H54 (cell line): ENCODE measurements at regions not wholly inside any gene's neighbourhood (a gene's known extent, or its start where the extent isn't known, plus 50 kb on each side); places are given as distances from the start of the nearest gene placed in this dataset.
A peak's percentile ranks its signal among the peaks of the same experiment; 100 is the strongest.
"Not testable (repeated sequence)": the region's sequence is repeated elsewhere in the genome, so short reads cannot be mapped to it uniquely, and the experiment has no call there.

Experiments used
- DNase-seq: peaks from one replicate; pipeline ENCODE4 v3.0.0; 2011; ENCODE audit warnings: low spot score, mixed read lengths; ENCODE audit not compliant: insufficient read length
- FAIRE-seq: peaks from 3 replicates; lab custom pipeline; 2011; peaks lifted over from hg19 to GRCh38; lab: Jason Lieb, UNC
- POLR2A ChIP-seq: IDR thresholded peaks from 2 replicates; pipeline ENCODE4 v1.6.1; 2011; ENCODE audit warnings: low read depth, mild to moderate bottlenecking, low read length

GRCh38 chr7:138169441-138169851, 93.2 kb downstream of the AKR1D1 start:
- no peak for TF ChIP-seq POLR2A
- DNase-seq (no peak), FAIRE-seq (no peak)

DNA sequence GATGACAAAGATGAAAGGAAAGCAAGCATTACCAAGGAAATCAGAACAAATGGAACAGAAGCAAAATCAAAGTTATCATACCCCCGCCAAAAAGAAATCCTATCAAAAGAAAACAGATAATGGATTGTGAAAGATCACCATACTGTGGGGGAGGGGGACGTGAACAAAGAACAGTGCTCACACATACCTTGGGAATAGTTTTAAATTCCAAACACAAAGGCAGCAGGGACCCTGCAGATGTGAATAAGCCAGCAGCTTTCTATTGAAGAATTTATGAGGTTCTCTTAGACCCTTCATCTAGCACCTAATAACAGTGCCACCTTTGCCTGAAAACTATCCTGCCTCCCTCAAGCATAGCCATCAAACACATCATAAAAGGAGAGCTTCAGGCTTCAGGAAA, 94.0 kb downstream of the AKR1D1 start:
- DNase-seq (no peak), FAIRE-seq (no peak)
- no peak for TF ChIP-seq POLR2A

- FAIRE-seq, result no peak
- no peak for DNase-seq
- no peak for TF ChIP-seq POLR2A
These were observed 94.9 kb downstream of the AKR1D1 start for GRCh38 chr7:138170959-138171703.

DNA sequence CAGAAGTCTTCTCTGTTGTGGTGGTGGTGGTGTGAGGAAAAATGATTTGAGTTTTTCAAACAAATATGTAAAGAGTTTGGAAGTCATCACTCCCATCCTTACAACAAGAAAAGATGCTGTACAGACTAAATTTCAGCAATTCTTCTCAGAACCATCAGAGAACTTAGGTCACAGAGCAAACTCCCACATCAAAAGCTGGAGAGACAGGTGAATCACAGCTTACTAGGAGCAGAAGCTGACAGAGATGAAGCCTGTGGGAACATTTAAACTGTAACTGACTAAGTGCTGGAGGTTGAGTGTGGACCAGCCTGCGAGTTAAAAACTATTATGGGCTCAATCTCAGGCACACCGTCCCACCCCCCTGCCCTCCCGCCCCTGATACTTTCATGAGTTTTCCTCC, 97.3 kb downstream of the AKR1D1 start:
- DNase-seq (no peak), FAIRE-seq (no peak)
- no peak for TF ChIP-seq POLR2A

GRCh38 chr7:138176060-138176459, 99.8 kb downstream of the AKR1D1 start:
- DNase-seq, result no peak
- no peak for FAIRE-seq
- TF ChIP-seq POLR2A, result no peak

DNA sequence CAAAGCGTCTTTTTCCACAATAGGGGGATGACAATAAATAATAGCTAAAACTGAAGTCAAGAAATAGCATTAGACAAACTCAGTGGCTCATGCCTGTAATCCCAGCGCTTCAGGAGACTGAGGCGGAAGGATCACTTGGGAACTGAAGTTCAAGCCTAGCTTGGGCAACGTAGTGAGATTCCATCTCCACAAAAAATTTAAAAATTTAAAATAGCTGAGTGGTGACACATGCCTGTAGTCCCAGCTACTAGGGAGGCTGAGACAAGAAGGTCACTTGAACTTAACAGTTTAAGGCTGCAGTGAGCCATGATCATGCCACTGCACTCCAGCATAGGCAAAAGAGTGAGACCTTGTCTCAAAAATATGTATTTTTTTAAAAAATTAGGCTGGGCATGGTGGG, 107.9 kb downstream of the AKR1D1 start:
- FAIRE-seq, result no peak
- no peak for TF ChIP-seq POLR2A

GRCh38 chr7:138185132-138185908, 109.1 kb downstream of the AKR1D1 start:
- FAIRE-seq (no peak), DNase-seq (no peak)
- TF ChIP-seq POLR2A, result no peak

More for the DNA sequence above, 107.9 kb downstream of the AKR1D1 start:
- DNase-seq, result no peak

- no peak for FAIRE-seq
- no peak for TF ChIP-seq POLR2A
- DNase-seq, result peak; percentile 23
These were observed 110.7 kb downstream of the AKR1D1 start for GRCh38 chr7:138186951-138187351.

DNA sequence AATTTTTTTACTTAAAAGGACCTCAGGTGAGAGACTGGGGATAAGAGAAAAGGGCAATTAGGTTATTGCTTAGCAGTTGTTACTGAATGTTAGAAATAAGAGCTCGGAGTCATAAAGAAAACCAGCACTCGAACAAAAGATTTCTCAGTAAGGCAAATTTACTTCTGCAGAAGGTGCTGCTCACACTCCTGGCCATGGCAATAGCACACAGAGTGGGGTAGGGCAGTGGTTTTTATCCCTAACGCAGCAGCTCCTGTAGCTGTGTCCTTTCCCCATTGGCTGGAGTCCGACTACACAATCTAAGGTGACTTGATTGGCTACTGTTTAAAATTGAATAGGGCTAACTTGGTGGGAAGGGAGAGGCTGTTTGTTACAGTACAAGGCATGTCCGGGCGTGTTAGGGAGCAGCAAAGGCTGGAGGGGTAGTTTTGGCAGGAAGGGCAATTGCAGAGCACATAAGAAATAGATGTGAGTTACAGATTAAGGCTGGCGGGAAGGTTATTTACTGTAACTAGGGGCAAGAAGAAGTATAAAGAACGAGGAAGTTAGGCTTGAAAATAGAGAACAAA, 112.1 kb downstream of the AKR1D1 start:
- TF ChIP-seq POLR2A, result no peak
- FAIRE-seq (no peak), DNase-seq (no peak)

DNA sequence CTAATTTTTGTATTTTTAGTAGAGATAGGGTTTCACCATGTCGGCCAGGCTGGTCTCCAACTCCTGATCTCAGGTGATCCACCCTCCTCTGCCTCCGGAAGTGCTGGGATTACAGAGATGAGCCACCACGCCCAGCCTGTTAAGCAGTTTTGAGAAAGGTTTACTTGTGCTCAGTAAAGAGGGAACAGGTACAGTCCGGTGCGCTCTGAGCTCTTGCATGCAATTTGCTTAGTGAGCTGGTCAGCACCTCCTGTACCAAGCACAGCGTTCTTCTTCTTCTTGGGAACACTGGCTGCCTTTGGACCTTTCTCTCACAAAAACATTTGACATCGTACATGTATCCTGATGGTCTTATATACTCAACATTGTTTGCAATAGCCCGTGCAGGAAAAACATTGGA, 118.3 kb downstream of the AKR1D1 start:
- TF ChIP-seq POLR2A, result no peak
- DNase-seq, result no peak
- FAIRE-seq, result no peak

DNA sequence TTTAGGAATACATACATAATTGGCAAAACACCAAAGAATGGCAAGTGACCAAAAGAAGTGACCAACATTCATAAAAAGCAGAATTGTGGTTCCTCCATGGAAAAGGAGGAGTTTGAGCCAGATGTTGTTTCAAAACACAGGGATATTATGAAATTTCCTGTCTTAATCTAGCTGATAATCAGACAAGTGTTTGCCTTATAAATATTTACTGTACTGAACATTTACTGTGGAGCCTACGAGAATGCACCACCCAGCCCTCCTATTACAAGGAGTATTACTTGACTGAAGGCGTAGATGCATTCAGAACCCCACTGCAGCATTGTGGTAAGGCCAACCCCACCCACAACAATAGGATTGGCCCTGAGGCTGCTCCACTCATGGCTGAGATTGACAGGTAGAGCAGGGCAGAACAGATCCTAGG, 118.9 kb downstream of the AKR1D1 start:
- no peak for DNase-seq
- TF ChIP-seq POLR2A, result no peak
- FAIRE-seq, result no peak

DNA sequence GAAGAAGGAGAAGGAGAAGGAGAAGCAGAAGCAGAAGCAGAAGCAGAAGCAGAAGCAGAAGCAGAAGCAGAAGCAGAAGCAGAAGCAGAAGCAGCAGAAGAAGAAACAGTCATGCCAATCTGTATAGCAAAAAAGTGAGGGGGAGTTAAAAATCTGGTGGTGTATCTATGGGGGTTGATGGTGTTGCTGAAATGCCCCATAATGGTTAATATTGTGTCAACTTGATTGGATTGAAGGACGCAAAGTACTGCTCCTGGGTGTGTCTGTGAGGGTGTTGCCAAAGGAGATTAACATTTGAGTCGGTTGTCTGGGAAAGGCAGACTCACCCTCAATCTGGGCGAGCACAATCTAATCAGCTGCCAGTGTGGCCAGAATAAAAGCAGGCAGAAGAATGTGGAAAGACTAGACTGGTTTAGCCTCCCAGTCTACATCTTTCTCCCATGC, 120.3 kb downstream of the AKR1D1 start:
- DNase-seq, FAIRE-seq: not testable (repeated sequence)

GRCh38 chr7:138196971-138197896, 121.0 kb downstream of the AKR1D1 start:
- no peak for TF ChIP-seq POLR2A
- FAIRE-seq, result no peak
- DNase-seq, result no peak
